ENCODE measurements at regions not wholly inside any gene's neighbourhood (a gene's known extent, or its start where the extent isn't known, plus 50 kb on each side); places are given as distances from the start of the nearest gene placed in this dataset.

DNA sequence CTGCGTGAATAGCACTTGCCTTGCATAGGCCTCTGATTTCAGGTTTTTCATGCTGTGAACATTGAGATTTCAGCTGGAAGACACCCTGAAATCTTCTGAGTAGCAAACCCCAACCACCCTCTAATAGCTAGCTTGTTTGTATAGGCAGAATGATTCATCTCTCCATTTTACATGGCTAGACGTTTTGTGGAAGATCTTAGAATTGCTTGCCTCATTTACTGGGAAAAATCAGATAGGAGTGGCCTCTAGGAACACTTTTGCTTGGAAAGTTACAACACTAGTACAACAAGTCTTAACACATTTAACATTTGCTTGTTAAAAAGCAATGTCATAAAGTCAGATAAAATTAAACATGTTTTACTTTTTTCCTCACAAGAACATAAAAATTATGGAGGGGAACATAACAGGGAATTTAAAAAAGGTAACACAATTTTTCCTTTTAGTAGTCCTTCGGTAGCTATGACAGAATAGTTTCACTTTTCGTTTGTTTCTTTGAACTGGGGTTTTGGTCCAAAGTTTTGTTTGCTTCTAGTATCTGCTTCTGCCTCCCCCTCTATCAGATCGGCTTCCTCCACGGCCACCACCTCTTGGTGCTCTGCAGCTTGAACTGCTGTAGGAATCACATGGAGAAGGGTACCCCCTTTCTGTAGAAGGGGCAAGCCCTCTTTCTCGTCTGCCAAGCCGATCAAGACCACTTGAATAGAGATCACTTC, 102.2 kb upstream of the PTCHD4 start:
- ATAC-seq: no peak
- Histone ChIP-seq H3K27ac (ENCODE audit: control insufficient read depth, insufficient read depth) (no peak overlapping the region), H3K27me3 (replicated peaks in 1 of 2; ENCODE audit: control insufficient read depth in 2 of 2, insufficient read depth in 2 of 2, low read length in 1 of 2) (no peaks in the 10 kb centered on the region), H4K20me1 (ENCODE audit: control insufficient read depth, insufficient read depth) (no peaks in the 10 kb centered on the region), H3K4me3 (no peak overlapping the region), H3K4me2 (ENCODE audit: control insufficient read depth, insufficient read depth) (no peak overlapping the region), H3K79me2 (ENCODE audit: control insufficient read depth, insufficient read depth, low read length) (no peaks in the 10 kb centered on the region), H3K9me3 (replicated peaks; ENCODE audit: control insufficient read depth, insufficient read depth, low read length) (no peaks in the 10 kb centered on the region), H3K9ac (ENCODE audit: control insufficient read depth, insufficient read depth, low read length) (no peak overlapping the region), H3K36me3 (ENCODE audit: control insufficient read depth in 2 of 2, insufficient read depth in 2 of 2, low read length in 1 of 2) (no peaks in the 10 kb centered on the region), H2AFZ (ENCODE audit: control insufficient read depth, low read depth, low read length) (no peak overlapping the region), H3K4me1 (ENCODE audit: control insufficient read depth, insufficient read depth, low read length) (no peaks in the 10 kb centered on the region)
- ChIA-PET SMC1A (ENCODE audit: uncharacterized antibody, unreplicated experiment) (interaction anchor here (1.0 kb wide), 1 partner anchor 19 kb away, joined by 3 read pairs; no protein-coding TSS in a partner anchor), POLR2A (no interaction called here), CTCF (no interaction called here), RAD21 (ENCODE audit: unreplicated experiment) (no interaction called here)
- in situ Hi-C loops (cut with MboI): no loop called here
- no peak for TF ChIP-seq RUNX3 (IDR thresholded peaks at IDR 0.05; ENCODE audit: low read length)
- TF ChIP-seq, protein P1, sequence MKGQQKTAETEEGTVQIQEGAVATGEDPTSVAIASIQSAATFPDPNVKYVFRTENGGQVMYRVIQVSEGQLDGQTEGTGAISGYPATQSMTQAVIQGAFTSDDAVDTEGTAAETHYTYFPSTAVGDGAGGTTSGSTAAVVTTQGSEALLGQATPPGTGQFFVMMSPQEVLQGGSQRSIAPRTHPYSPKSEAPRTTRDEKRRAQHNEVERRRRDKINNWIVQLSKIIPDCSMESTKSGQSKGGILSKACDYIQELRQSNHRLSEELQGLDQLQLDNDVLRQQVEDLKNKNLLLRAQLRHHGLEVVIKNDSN (IDR thresholded peaks at IDR 0.05; ENCODE audit: borderline replicate concordance, extremely low read length, insufficient read depth, low read depth, low read length): no peak
- TF ChIP-seq EGR1 (IDR thresholded peaks at IDR 0.05; ENCODE audit: borderline replicate concordance in 1 of 2, low read depth in 2 of 2, low read length in 2 of 2): no peak
- no peak for TF ChIP-seq TBL1XR1 (IDR thresholded peaks at IDR 0.05; ENCODE audit: low read depth, low read length)
- no peak for TF ChIP-seq POU2F2 (IDR thresholded peaks at IDR 0.05; ENCODE audit: borderline replicate concordance, low read depth, low read length)
- no peak for TF ChIP-seq ZNF24 (IDR thresholded peaks at IDR 0.05)
- TF ChIP-seq, protein P2, sequence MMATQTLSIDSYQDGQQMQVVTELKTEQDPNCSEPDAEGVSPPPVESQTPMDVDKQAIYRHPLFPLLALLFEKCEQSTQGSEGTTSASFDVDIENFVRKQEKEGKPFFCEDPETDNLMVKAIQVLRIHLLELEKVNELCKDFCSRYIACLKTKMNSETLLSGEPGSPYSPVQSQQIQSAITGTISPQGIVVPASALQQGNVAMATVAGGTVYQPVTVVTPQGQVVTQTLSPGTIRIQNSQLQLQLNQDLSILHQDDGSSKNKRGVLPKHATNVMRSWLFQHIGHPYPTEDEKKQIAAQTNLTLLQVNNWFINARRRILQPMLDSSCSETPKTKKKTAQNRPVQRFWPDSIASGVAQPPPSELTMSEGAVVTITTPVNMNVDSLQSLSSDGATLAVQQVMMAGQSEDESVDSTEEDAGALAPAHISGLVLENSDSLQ (IDR thresholded peaks at IDR 0.05): no peak
- no peak for TF ChIP-seq IKZF1 (conservative IDR thresholded peaks at IDR 0.05)
- TF ChIP-seq SMAD1 (IDR thresholded peaks at IDR 0.05; ENCODE audit: low read depth, partially characterized antibody): no peak
- TF ChIP-seq RAD51 (IDR thresholded peaks at IDR 0.05): no peak
- no peak for TF ChIP-seq SUZ12 (IDR thresholded peaks at IDR 0.05; ENCODE audit: unreplicated experiment)
- no peak for TF ChIP-seq POLR2AphosphoS2 (IDR thresholded peaks at IDR 0.05; ENCODE audit: low read depth, low read length)
- FAIRE-seq: no peak
- no TSS peak for BruUV-seq (replicated peaks)
- intact Hi-C loops (cut with micrococcal nuclease; ENCODE audit: unreplicated experiment): no loop called here
- 39% methylated on average over 8 of the region's 8 CpGs for WGBS (ENCODE audit: insufficient coverage, insufficient replicate concordance, low lambda C conversion rate, missing lambda C conversion rate)
- no peak for DNase-seq (ENCODE audit: low read depth, low spot score)

Measured in GM12878 (cell line).